GM12878 (cell line): ENCODE measurements at regions not wholly inside any gene's neighbourhood (a gene's known extent, or its start where the extent isn't known, plus 50 kb on each side); places are given as distances from the start of the nearest gene placed in this dataset.
"Not testable (repeated sequence)": the region's sequence is repeated elsewhere in the genome, so short reads cannot be mapped to it uniquely, and the experiment has no call there.

Experiments used
- ATAC-seq: fragments of 200-7000 bp; cut with Tn5 transposase; 3 replicates; pipeline ENCODE4 v1.9.1; 2020; ENCODE audit warnings: mild to moderate bottlenecking, moderate library complexity
- BruUV-seq: library from RNA; stranded (reverse); fragments of 400-500 nt; replicated peaks from 2 replicates; lab custom pipeline; 2021; lab: Mats Ljungman, UMichigan
- CTCF ChIA-PET: fragments of 300-600 bp; sonication (Branson Sonifier 250); formaldehyde crosslinking; extraction: SDS; loops from one replicate; lab custom pipeline; 2021; ENCODE audit warnings: inconsistent platforms; lab: Yijun Ruan, JAX
- POLR2A ChIA-PET: fragments of 350-600 bp; formaldehyde crosslinking; extraction: SDS; loops from one replicate; lab custom pipeline; 2021; ENCODE audit warnings: inconsistent platforms; lab: Charles Lee
- RAD21 ChIA-PET: fragments of 300-600 bp; sonication (Branson Sonifier 250); formaldehyde crosslinking; loops from one replicate; lab custom pipeline; 2023; ENCODE audit warnings: antibody characterized with exemption; ENCODE audit not compliant: unreplicated experiment; lab: Charles Lee
- SMC1A ChIA-PET: fragments of 300-600 bp; sonication (Branson Sonifier 250); formaldehyde crosslinking; loops from one replicate; lab custom pipeline; 2023; ENCODE audit not compliant: unreplicated experiment, uncharacterized antibody; lab: Charles Lee
- DNase-seq: peaks from one replicate; pipeline ENCODE4 v3.0.0-alpha.2; 2011; ENCODE audit warnings: low read depth, low spot score
- FAIRE-seq: peaks from 3 replicates; lab custom pipeline; 2011; peaks lifted over from hg19 to GRCh38; lab: Jason Lieb, UNC
- H2AFZ ChIP-seq: 2 replicates; pipeline ENCODE4 v1.6.0; 2011; ENCODE audit warnings: low read depth, low read length, control low read depth; ENCODE audit not compliant: control insufficient read depth
- H3K27ac ChIP-seq: 2 replicates; pipeline ENCODE4 v1.5.1; 2011; ENCODE audit warnings: control low read depth; ENCODE audit not compliant: control insufficient read depth, insufficient read depth
- H3K27me3 ChIP-seq, 2 experiments: replicated peaks in 1 of 2; 2 replicates each; pipeline versions ENCODE4 v1.6.0 to v1.6.1; 2011; ENCODE audit warnings: low read length in 1 of 2; ENCODE audit not compliant: control insufficient read depth in 2 of 2, insufficient read depth in 2 of 2
- H3K36me3 ChIP-seq, 2 experiments: 2 replicates each; pipeline ENCODE4 v1.5.1; 2011; ENCODE audit warnings: low read length in 1 of 2; ENCODE audit not compliant: control insufficient read depth in 2 of 2, insufficient read depth in 2 of 2
- H3K4me1 ChIP-seq: 2 replicates; pipeline ENCODE4 v1.6.1; 2011; ENCODE audit warnings: mild to moderate bottlenecking, low read length, moderate library complexity, mixed read lengths; ENCODE audit not compliant: control insufficient read depth, insufficient read depth
- H3K4me2 ChIP-seq: 2 replicates; pipeline ENCODE4 v1.6.0; 2011; ENCODE audit warnings: control low read depth; ENCODE audit not compliant: control insufficient read depth, insufficient read depth
- H3K4me3 ChIP-seq: fragments of 200-600 bp; sonication (generic); 2 replicates; pipeline ENCODE4 v1.5.1; 2016
- H3K79me2 ChIP-seq: 2 replicates; pipeline ENCODE4 v1.6.0; 2011; ENCODE audit warnings: low read length; ENCODE audit not compliant: control insufficient read depth, insufficient read depth
- H3K9ac ChIP-seq: 2 replicates; pipeline ENCODE4 v1.8.0; 2011; ENCODE audit warnings: low read length, control low read depth, mixed read lengths; ENCODE audit not compliant: control insufficient read depth, insufficient read depth
- H3K9me3 ChIP-seq: replicated peaks from 3 replicates; pipeline ENCODE4 v1.5.1; 2011; ENCODE audit warnings: mild to moderate bottlenecking, low read length; ENCODE audit not compliant: control insufficient read depth, insufficient read depth
- H4K20me1 ChIP-seq: 2 replicates; pipeline ENCODE4 v1.6.0; 2011; ENCODE audit not compliant: control insufficient read depth, insufficient read depth
- MTA3 ChIP-seq: IDR thresholded peaks from 2 replicates; pipeline ENCODE4 v1.6.1; 2012; ENCODE audit warnings: low read length, inconsistent platforms, borderline replicate concordance
- STAT1 ChIP-seq: fragments of 450-650 bp; conservative IDR thresholded peaks from 2 replicates; pipeline ENCODE4 v1.6.1; 2014; ENCODE audit warnings: antibody characterized with exemption, mild to moderate bottlenecking
- WGBS: methylation state at CpG from one replicate; pipeline ENCODE4 v1.1.6; 2016; ENCODE audit warnings: low lambda C conversion rate; ENCODE audit not compliant: insufficient replicate concordance, insufficient coverage; ENCODE audit errors: missing lambda C conversion rate; 5-methylcytosine and 5-hydroxymethylcytosine counted together
- in situ Hi-C: fragments of 300-500 bp; cut with MboI; formaldehyde crosslinking; loops from 9 replicates; pipeline ENCODE4 v1.14.3; 2018; ENCODE audit warnings: mixed read lengths
- intact Hi-C: fragments of 100-400 bp; cut with micrococcal nuclease; formaldehyde crosslinking; loops from one replicate; pipeline ENCODE4 v1.14.2; 2022; ENCODE audit not compliant: unreplicated experiment
- TF ChIP-seq, protein P1 (sequence below): fragments of 450-650 bp; IDR thresholded peaks from 2 replicates; pipeline ENCODE4 v1.6.1; 2018; ENCODE audit warnings: borderline replicate concordance, mild to moderate bottlenecking; ENCODE audit not compliant: partially characterized antibody

DNA sequence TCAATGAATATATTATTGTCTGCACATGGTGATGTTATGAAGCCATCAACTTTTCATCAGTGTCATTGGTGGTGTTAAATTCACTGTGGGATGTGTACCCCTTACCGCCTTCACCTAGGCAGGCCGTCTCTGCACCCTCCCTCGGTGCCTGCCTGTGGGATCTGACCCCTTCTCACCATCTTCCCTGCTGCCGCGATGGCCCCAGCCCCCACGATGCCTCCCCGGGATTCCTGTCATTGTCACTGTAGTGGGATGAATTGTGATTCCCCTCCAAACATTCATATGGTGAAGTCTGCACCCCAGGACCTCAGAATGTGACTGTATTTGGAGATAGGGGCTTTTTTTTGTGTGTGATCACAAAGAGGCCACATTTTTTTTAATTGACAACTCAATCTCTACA, 198.3 kb upstream of the HS6ST1 start (continued):
- TF ChIP-seq, protein P1, sequence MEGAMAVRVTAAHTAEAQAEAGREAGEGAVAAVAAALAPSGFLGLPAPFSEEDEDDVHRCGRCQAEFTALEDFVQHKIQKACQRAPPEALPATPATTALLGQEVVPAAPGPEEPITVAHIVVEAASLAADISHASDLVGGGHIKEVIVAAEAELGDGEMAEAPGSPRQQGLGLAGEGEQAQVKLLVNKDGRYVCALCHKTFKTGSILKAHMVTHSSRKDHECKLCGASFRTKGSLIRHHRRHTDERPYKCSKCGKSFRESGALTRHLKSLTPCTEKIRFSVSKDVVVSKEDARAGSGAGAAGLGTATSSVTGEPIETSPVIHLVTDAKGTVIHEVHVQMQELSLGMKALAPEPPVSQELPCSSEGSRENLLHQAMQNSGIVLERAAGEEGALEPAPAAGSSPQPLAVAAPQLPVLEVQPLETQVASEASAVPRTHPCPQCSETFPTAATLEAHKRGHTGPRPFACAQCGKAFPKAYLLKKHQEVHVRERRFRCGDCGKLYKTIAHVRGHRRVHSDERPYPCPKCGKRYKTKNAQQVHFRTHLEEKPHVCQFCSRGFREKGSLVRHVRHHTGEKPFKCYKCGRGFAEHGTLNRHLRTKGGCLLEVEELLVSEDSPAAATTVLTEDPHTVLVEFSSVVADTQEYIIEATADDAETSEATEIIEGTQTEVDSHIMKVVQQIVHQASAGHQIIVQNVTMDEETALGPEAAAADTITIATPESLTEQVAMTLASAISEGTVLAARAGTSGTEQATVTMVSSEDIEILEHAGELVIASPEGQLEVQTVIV, result no peak
- TF ChIP-seq MTA3 (no peak), STAT1 (no peak)

GRCh38 chr2:128519028-128519427, 200.4 kb upstream of the HS6ST1 start:
- H3K36me3 ChIP-seq, H3K27me3 ChIP-seq, H4K20me1 ChIP-seq, H3K9ac ChIP-seq, POLR2A ChIA-PET, ATAC-seq, CTCF ChIA-PET, DNase-seq, H3K9me3 ChIP-seq, FAIRE-seq, intact Hi-C loops, H3K4me2 ChIP-seq, RAD21 ChIA-PET, H2AFZ ChIP-seq, H3K4me3 ChIP-seq, in situ Hi-C loops, H3K27ac ChIP-seq, BruUV-seq, H3K79me2 ChIP-seq: not testable (repeated sequence)
- H3K4me1 ChIP-seq, result peaks cover 11% of the 10 kb centered on the region
- WGBS, result 69% methylated on average over 16 of the region's 16 CpGs
- SMC1A ChIA-PET, result interaction anchor here (0.9 kb wide), 1 partner anchor 8 kb away, joined by 3 read pairs; no protein-coding TSS in a partner anchor
